ENCODE measurements at regions not wholly inside any gene's neighbourhood (a gene's known extent, or its start where the extent isn't known, plus 50 kb on each side); places are given as distances from the start of the nearest gene placed in this dataset.

DNA sequence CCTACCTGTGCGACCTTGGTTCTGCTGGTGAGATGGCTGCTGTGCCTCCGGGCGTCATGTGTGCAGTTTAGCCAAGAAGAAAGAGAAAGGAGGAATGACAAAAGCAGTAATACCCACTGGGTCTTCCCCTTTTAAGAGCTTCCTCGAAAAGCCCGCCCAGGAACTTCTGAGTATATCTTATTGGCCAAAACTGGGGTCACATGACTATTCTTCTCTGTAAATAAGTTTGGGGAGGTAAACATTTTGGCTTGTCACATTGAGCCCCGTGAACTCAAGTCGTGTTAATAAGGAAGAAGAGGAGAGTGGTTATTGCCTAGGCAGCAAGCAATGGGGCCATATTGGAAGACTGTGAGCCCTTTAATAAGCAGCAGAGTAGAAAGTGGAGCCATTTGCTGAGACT, 130.4 kb upstream of the ECI2 start:
- no peak for DNase-seq
- Histone ChIP-seq H3K27me3 (ENCODE audit: low read length) (no peaks in the 10 kb centered on the region), H3K4me2 (ENCODE audit: low read length) (no peak overlapping the region), H3K9ac (ENCODE audit: low read length) (no peak overlapping the region), H3K79me2 (ENCODE audit: low read length) (no peaks in the 10 kb centered on the region), H3K4me3 (ENCODE audit: low read length) (no peak overlapping the region), H3K4me1 (ENCODE audit: insufficient read depth, low read length) (peaks cover 6% of the 10 kb centered on the region; the same call in 1 of the 2 replicates), H3K9me3 (ENCODE audit: low read length) (no peaks in the 10 kb centered on the region), H3K9me2 (replicated peaks; ENCODE audit: low read length) (no peaks in the 10 kb centered on the region), H3K27ac (ENCODE audit: low read length) (no peak overlapping the region), H4K20me1 (ENCODE audit: low read length) (no peaks in the 10 kb centered on the region), H3K36me3 (ENCODE audit: low read depth, low read length) (no peaks in the 10 kb centered on the region), H2AFZ (ENCODE audit: low read length) (no peak overlapping the region), H3F3A (ENCODE audit: low read length, unreplicated experiment) (no peaks in the 10 kb centered on the region)
- no TSS peak for BruUV-seq (replicated peaks)
- TF ChIP-seq, protein P1, sequence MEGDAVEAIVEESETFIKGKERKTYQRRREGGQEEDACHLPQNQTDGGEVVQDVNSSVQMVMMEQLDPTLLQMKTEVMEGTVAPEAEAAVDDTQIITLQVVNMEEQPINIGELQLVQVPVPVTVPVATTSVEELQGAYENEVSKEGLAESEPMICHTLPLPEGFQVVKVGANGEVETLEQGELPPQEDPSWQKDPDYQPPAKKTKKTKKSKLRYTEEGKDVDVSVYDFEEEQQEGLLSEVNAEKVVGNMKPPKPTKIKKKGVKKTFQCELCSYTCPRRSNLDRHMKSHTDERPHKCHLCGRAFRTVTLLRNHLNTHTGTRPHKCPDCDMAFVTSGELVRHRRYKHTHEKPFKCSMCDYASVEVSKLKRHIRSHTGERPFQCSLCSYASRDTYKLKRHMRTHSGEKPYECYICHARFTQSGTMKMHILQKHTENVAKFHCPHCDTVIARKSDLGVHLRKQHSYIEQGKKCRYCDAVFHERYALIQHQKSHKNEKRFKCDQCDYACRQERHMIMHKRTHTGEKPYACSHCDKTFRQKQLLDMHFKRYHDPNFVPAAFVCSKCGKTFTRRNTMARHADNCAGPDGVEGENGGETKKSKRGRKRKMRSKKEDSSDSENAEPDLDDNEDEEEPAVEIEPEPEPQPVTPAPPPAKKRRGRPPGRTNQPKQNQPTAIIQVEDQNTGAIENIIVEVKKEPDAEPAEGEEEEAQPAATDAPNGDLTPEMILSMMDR (conservative IDR thresholded peaks at IDR 0.05; ENCODE audit: low read depth, low read length) = no peak
- TF ChIP-seq EZH2phosphoT487 (IDR thresholded peaks at IDR 0.05; ENCODE audit: borderline replicate concordance, low read length) = no peak
- TF ChIP-seq EZH2 (IDR thresholded peaks at IDR 0.05; ENCODE audit: low read length, unreplicated experiment) = no peak
- ChIA-PET CTCF (no interaction called here), POLR2A (ENCODE audit: unreplicated experiment) (no interaction called here)
- ATAC-seq = no peak
- intact Hi-C loops (cut with micrococcal nuclease) = no loop called here

DNA sequence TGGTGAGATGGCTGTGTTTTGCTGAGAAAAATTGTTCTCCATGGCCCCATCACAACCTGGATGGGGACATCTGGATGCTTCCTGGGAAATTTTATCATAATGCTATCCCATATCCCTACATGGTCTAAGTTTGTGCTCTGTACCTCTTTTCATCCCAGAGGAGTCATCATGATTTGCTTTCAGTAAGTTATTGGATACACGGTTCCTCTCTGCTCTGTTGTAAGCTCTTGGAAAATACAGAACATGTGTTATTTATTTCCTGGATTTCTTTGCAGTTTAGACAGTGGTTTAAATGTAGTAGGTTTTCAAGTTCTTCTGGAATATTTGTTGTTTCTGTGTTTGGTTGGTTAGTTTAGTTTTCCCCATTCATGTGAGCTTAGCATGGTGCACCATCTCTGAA, 129.2 kb upstream of the ECI2 start:
- CTCF ChIA-PET = no interaction called here

DNA sequence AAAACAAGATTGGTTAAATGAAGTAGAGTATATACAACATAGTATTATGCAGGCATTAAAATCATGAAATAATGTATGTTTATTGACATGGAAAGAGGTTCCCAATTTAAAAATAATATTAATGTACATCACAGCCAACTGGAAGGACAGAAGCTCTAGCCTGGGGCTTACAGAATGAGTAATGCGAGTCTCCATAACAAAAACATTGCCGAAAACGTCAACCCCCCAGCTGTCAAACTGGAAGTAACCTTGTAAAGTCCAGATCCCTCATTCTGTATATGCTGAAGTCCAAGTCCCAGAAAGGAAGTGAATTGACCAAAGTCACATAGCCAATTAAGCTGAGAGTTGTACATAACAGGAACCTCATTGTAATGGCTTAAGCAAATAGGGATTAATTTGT, 128.7 kb upstream of the ECI2 start:
- H3K27ac ChIP-seq (ENCODE audit: low read length) = no peak overlapping the region
- ChIA-PET CTCF (no interaction called here), POLR2A (ENCODE audit: unreplicated experiment) (no interaction called here)
- H3K9me3 ChIP-seq (ENCODE audit: low read length) = no peaks in the 10 kb centered on the region
- H3K9me2 ChIP-seq (replicated peaks; ENCODE audit: low read length) = no peaks in the 10 kb centered on the region
- no peak overlapping the region for H3K4me2 ChIP-seq (ENCODE audit: low read length)
- no peaks in the 10 kb centered on the region for H3K27me3 ChIP-seq (ENCODE audit: low read length)
- no peak for DNase-seq
- no peak for ATAC-seq
- H2AFZ ChIP-seq (ENCODE audit: low read length) = no peak overlapping the region
- no TSS peak for BruUV-seq (replicated peaks)
- intact Hi-C loops (cut with micrococcal nuclease) = no loop called here
- H3F3A ChIP-seq (ENCODE audit: low read length, unreplicated experiment) = no peaks in the 10 kb centered on the region
- TF ChIP-seq EZH2 (IDR thresholded peaks at IDR 0.05; ENCODE audit: low read length, unreplicated experiment) (no peak), EZH2phosphoT487 (IDR thresholded peaks at IDR 0.05; ENCODE audit: borderline replicate concordance, low read length) (no peak)
- TF ChIP-seq, protein P1 (conservative IDR thresholded peaks at IDR 0.05; ENCODE audit: low read depth, low read length) = no peak
- H4K20me1 ChIP-seq (ENCODE audit: low read length) = no peaks in the 10 kb centered on the region
- H3K79me2 ChIP-seq (ENCODE audit: low read length) = no peaks in the 10 kb centered on the region
- no peaks in the 10 kb centered on the region for H3K4me1 ChIP-seq (ENCODE audit: insufficient read depth, low read length)
- H3K36me3 ChIP-seq (ENCODE audit: low read depth, low read length) = no peaks in the 10 kb centered on the region
- no peak overlapping the region for H3K9ac ChIP-seq (ENCODE audit: low read length)
- no peak overlapping the region for H3K4me3 ChIP-seq (ENCODE audit: low read length)

More for the DNA sequence above, 129.2 kb upstream of the ECI2 start:
- Histone ChIP-seq H4K20me1 (ENCODE audit: low read length) (no peaks in the 10 kb centered on the region), H3K9ac (ENCODE audit: low read length) (no peak overlapping the region), H3K9me2 (replicated peaks; ENCODE audit: low read length) (no peaks in the 10 kb centered on the region), H3K36me3 (ENCODE audit: low read depth, low read length) (no peaks in the 10 kb centered on the region), H3K4me2 (ENCODE audit: low read length) (no peak overlapping the region), H3K4me1 (ENCODE audit: insufficient read depth, low read length) (no peaks in the 10 kb centered on the region), H3K9me3 (ENCODE audit: low read length) (no peaks in the 10 kb centered on the region), H2AFZ (ENCODE audit: low read length) (no peak overlapping the region), H3F3A (ENCODE audit: low read length, unreplicated experiment) (no peaks in the 10 kb centered on the region), H3K79me2 (ENCODE audit: low read length) (no peaks in the 10 kb centered on the region), H3K27ac (ENCODE audit: low read length) (no peak overlapping the region), H3K27me3 (ENCODE audit: low read length) (no peaks in the 10 kb centered on the region), H3K4me3 (ENCODE audit: low read length) (no peak overlapping the region)
- BruUV-seq (replicated peaks) = no TSS peak
- POLR2A ChIA-PET (ENCODE audit: unreplicated experiment) = no interaction called here
- ATAC-seq = no peak
- intact Hi-C loops (cut with micrococcal nuclease) = no loop called here
- no peak for DNase-seq
- TF ChIP-seq, protein P1 (conservative IDR thresholded peaks at IDR 0.05; ENCODE audit: low read depth, low read length) = no peak
- no peak for TF ChIP-seq EZH2 (IDR thresholded peaks at IDR 0.05; ENCODE audit: low read length, unreplicated experiment)
- no peak for TF ChIP-seq EZH2phosphoT487 (IDR thresholded peaks at IDR 0.05; ENCODE audit: borderline replicate concordance, low read length)
